Ectodermal cell (in vitro differentiated cells): ENCODE measurements at regions not wholly inside any gene's neighbourhood (a gene's known extent, or its start where the extent isn't known, plus 50 kb on each side); places are given as distances from the start of the nearest gene placed in this dataset.

Experiments
- H3K27ac ChIP-seq: 2 replicates; pipeline ENCODE4 v1.7.0; 2013; ENCODE audit warnings: mild to moderate bottlenecking, low read depth, low read length; ENCODE audit not compliant: insufficient read depth, poor library complexity, severe bottlenecking
- H3K27me3 ChIP-seq: 2 replicates; pipeline ENCODE4 v1.7.0; 2013; ENCODE audit warnings: mild to moderate bottlenecking, low read length; ENCODE audit not compliant: insufficient read depth, control insufficient read depth, poor library complexity, severe bottlenecking
- H3K36me3 ChIP-seq: one replicate; pipeline ENCODE4 v1.7.0; 2013; ENCODE audit warnings: low read length; ENCODE audit not compliant: control insufficient read depth, insufficient read depth
- H3K4me1 ChIP-seq: one replicate; pipeline ENCODE4 v1.7.0; 2013; ENCODE audit warnings: low read length; ENCODE audit not compliant: control insufficient read depth, insufficient read depth
- H3K4me3 ChIP-seq: 2 replicates; pipeline ENCODE4 v1.7.0; 2013; ENCODE audit warnings: low read depth, low read length, control low read depth; ENCODE audit not compliant: insufficient read depth
- H3K9me3 ChIP-seq: 2 replicates; pipeline ENCODE4 v1.7.0; 2013; ENCODE audit warnings: mild to moderate bottlenecking, low read length, moderate library complexity; ENCODE audit not compliant: control insufficient read depth
- WGBS, 2 experiments: methylation state at CpG; one replicate each; pipeline ENCODE4 v1.1.7; 2013; ENCODE audit warnings: missing lambda C conversion rate in 2 of 2; 5-methylcytosine and 5-hydroxymethylcytosine counted together

GRCh38 chr10:128438417-128439063 lies 312.3 kb upstream of the MKI67 start:
- Histone ChIP-seq H3K27me3 (no peaks in the 10 kb centered on the region), H3K4me3 (no peak overlapping the region), H3K36me3 (no peaks in the 10 kb centered on the region), H3K9me3 (no peaks in the 10 kb centered on the region), H3K27ac (no peak overlapping the region), H3K4me1 (peaks cover 15% of the 10 kb centered on the region)
- WGBS, 2 experiments = 92 to 94% methylated on average over 16 of the region's 16 CpGs

GRCh38 chr10:128440513-128441160 lies 314.4 kb upstream of the MKI67 start:
- H3K4me3 ChIP-seq = no peak overlapping the region
- WGBS, 2 experiments = 65 to 68% methylated on average over 11 of the region's 11 CpGs
- H3K27me3 ChIP-seq = no peaks in the 10 kb centered on the region
- H3K9me3 ChIP-seq = no peaks in the 10 kb centered on the region
- H3K36me3 ChIP-seq = no peaks in the 10 kb centered on the region
- H3K4me1 ChIP-seq = peaks cover 8% of the 10 kb centered on the region
- no peak overlapping the region for H3K27ac ChIP-seq

GRCh38 chr10:128443925-128444518 lies 317.8 kb upstream of the MKI67 start:
- Histone ChIP-seq H3K4me1 (peaks cover 8% of the 10 kb centered on the region), H3K27ac (no peak overlapping the region), H3K27me3 (no peaks in the 10 kb centered on the region), H3K9me3 (no peaks in the 10 kb centered on the region), H3K4me3 (no peak overlapping the region), H3K36me3 (no peaks in the 10 kb centered on the region)
- WGBS, 2 experiments = 100% methylated on average over 2 of the region's 3 CpGs; no CpG with 5 or more reads in 1 of the 2 experiments

- Histone ChIP-seq H3K4me1 (no peaks in the 10 kb centered on the region), H3K27ac (no peak overlapping the region), H3K9me3 (no peaks in the 10 kb centered on the region), H3K36me3 (no peaks in the 10 kb centered on the region), H3K4me3 (no peak overlapping the region), H3K27me3 (no peaks in the 10 kb centered on the region)
- 93 to 97% methylated on average over 3 to 5 of the region's 5 CpGs for whole genome bisulfite sequencing, 2 experiments
Measured at GRCh38 chr10:128448796-128449195, 322.6 kb upstream of the MKI67 start.

GRCh38 chr10:128451879-128452278 lies 325.7 kb upstream of the MKI67 start:
- H3K27me3 ChIP-seq = no peaks in the 10 kb centered on the region
- 94% methylated on average over 3 of the region's 3 CpGs for WGBS, 2 experiments
- no peaks in the 10 kb centered on the region for H3K9me3 ChIP-seq
- no peak overlapping the region for H3K4me3 ChIP-seq
- H3K27ac ChIP-seq = no peak overlapping the region
- H3K36me3 ChIP-seq = no peaks in the 10 kb centered on the region
- no peaks in the 10 kb centered on the region for H3K4me1 ChIP-seq

- H3K36me3 ChIP-seq = no peaks in the 10 kb centered on the region
- H3K27ac ChIP-seq = no peak overlapping the region
- no peak overlapping the region for H3K4me3 ChIP-seq
- no peaks in the 10 kb centered on the region for H3K4me1 ChIP-seq
- H3K27me3 ChIP-seq = no peaks in the 10 kb centered on the region
- 95 to 96% methylated on average over 7 of the region's 7 CpGs for WGBS, 2 experiments
- no peaks in the 10 kb centered on the region for H3K9me3 ChIP-seq
Measured at GRCh38 chr10:128456271-128456670, 330.0 kb upstream of the MKI67 start.

GRCh38 chr10:128457136-128457535 lies 330.9 kb upstream of the MKI67 start:
- Histone ChIP-seq H3K9me3 (no peaks in the 10 kb centered on the region), H3K27me3 (no peaks in the 10 kb centered on the region), H3K4me1 (no peaks in the 10 kb centered on the region), H3K27ac (no peak overlapping the region), H3K36me3 (no peaks in the 10 kb centered on the region), H3K4me3 (no peak overlapping the region)
- 92 to 93% methylated on average over 10 of the region's 10 CpGs for WGBS, 2 experiments

- Histone ChIP-seq H3K27ac (no peak overlapping the region), H3K9me3 (no peaks in the 10 kb centered on the region), H3K4me1 (no peaks in the 10 kb centered on the region), H3K27me3 (no peaks in the 10 kb centered on the region), H3K36me3 (no peaks in the 10 kb centered on the region), H3K4me3 (no peak overlapping the region)
- 76 to 81% methylated on average over 6 of the region's 6 CpGs for WGBS, 2 experiments
Measured at GRCh38 chr10:128461991-128462390, 335.8 kb upstream of the MKI67 start.

GRCh38 chr10:128462844-128463243 lies 336.6 kb upstream of the MKI67 start:
- Histone ChIP-seq H3K36me3 (no peaks in the 10 kb centered on the region), H3K4me3 (no peak overlapping the region), H3K27ac (no peak overlapping the region), H3K27me3 (no peaks in the 10 kb centered on the region), H3K4me1 (no peaks in the 10 kb centered on the region), H3K9me3 (no peaks in the 10 kb centered on the region)
- WGBS, 2 experiments = 94% methylated on average over 7 of the region's 7 CpGs

- no peaks in the 10 kb centered on the region for H3K9me3 ChIP-seq
- no peak overlapping the region for H3K27ac ChIP-seq
- no peak overlapping the region for H3K4me3 ChIP-seq
- WGBS, 2 experiments = 77 to 85% methylated on average over 4 of the region's 4 CpGs
- no peaks in the 10 kb centered on the region for H3K4me1 ChIP-seq
- H3K27me3 ChIP-seq = no peaks in the 10 kb centered on the region
- no peaks in the 10 kb centered on the region for H3K36me3 ChIP-seq
Measured at GRCh38 chr10:128463991-128464760, 338.0 kb upstream of the MKI67 start.
